Stimulated activated CD4-positive, alpha-beta T cell treated with anti-CD3 and anti-CD28 coated beads, Interleukin-1b, Interleukin-23, amount 100 ng/mL, for 48 hours (primary cell): ENCODE measurements at regions not wholly inside any gene's neighbourhood (a gene's known extent, or its start where the extent isn't known, plus 50 kb on each side); places are given as distances from the start of the nearest gene placed in this dataset.

Experiments used
- DNase-seq: peaks from one replicate; pipeline ENCODE4 v3.0.0-alpha.2; 2020

- DNase-seq: no peak
Observed at GRCh38 chr4:54913751-54914526, 211.5 kb downstream of the KDR start.

GRCh38 chr4:54912155-54912554, 213.2 kb downstream of the KDR start:
- DNase-seq: no peak

GRCh38 chr4:54909961-54910360, 215.4 kb downstream of the KDR start:
- DNase-seq: no peak

GRCh38 chr4:54908763-54909162, 216.6 kb downstream of the KDR start:
- DNase-seq: no peak

GRCh38 chr4:54904953-54905352, 220.4 kb downstream of the KDR start:
- no peak for DNase-seq

- DNase-seq: no peak
Observed at GRCh38 chr4:54902976-54903375, 222.4 kb downstream of the KDR start.

- DNase-seq: no peak
Observed at GRCh38 chr4:54902271-54902670, 223.1 kb downstream of the KDR start.

- DNase-seq: no peak
Observed at GRCh38 chr4:54901202-54901601, 224.2 kb downstream of the KDR start.

GRCh38 chr4:54898656-54899340, 226.6 kb downstream of the KDR start:
- DNase-seq: no peak

GRCh38 chr4:54898056-54898562, 227.3 kb downstream of the KDR start:
- DNase-seq: no peak

GRCh38 chr4:54897590-54897989, 227.8 kb downstream of the KDR start:
- no peak for DNase-seq

GRCh38 chr4:54882616-54883015, 224.9 kb downstream of the KIT start:
- no peak for DNase-seq

- DNase-seq: no peak
Observed at GRCh38 chr4:54879576-54879975, 221.8 kb downstream of the KIT start.

GRCh38 chr4:54877006-54877405, 219.2 kb downstream of the KIT start:
- DNase-seq: no peak

GRCh38 chr4:54872261-54872660, 214.5 kb downstream of the KIT start:
- no peak for DNase-seq

- DNase-seq: no peak
Observed at GRCh38 chr4:54863571-54864255, 206.0 kb downstream of the KIT start.

GRCh38 chr4:54861201-54861600, 203.4 kb downstream of the KIT start:
- DNase-seq: no peak

GRCh38 chr4:54855191-54855854, 197.6 kb downstream of the KIT start:
- DNase-seq: no peak

GRCh38 chr4:54852602-54853001, 194.8 kb downstream of the KIT start:
- no peak for DNase-seq

- DNase-seq: no peak
Observed at GRCh38 chr4:54852054-54852453, 194.3 kb downstream of the KIT start.

GRCh38 chr4:54844911-54845310, 187.2 kb downstream of the KIT start:
- no peak for DNase-seq

GRCh38 chr4:54843946-54844345, 186.2 kb downstream of the KIT start:
- DNase-seq: no peak

GRCh38 chr4:54843106-54843505, 185.3 kb downstream of the KIT start:
- no peak for DNase-seq
